Neutrophil (primary cell): ENCODE measurements at regions not wholly inside any gene's neighbourhood (a gene's known extent, or its start where the extent isn't known, plus 50 kb on each side); places are given as distances from the start of the nearest gene placed in this dataset.

Experiments used
- H3K27ac ChIP-seq: fragments of 200-600 bp; sonication (generic); 2 replicates; pipeline ENCODE4 v1.5.1; 2016; ENCODE audit warnings: mild to moderate bottlenecking, moderate library complexity
- H3K27me3 ChIP-seq: fragments of 200-600 bp; sonication (generic); 2 replicates; pipeline ENCODE4 v1.6.0; 2016; ENCODE audit warnings: mild to moderate bottlenecking
- H3K36me3 ChIP-seq: fragments of 200-600 bp; sonication (generic); 2 replicates; pipeline ENCODE4 v1.5.1; 2017
- H3K4me1 ChIP-seq, 2 experiments: fragments of 200-600 bp in 1 of 2; sonication (generic) in 1 of 2; 1 replicate in 1 of 2; 2 replicates in 1 of 2; pipeline versions ENCODE4 v1.5.1 to v1.6.1; 2013 to 2016; ENCODE audit warnings: low read depth in 1 of 2, low read length in 1 of 2, mild to moderate bottlenecking in 1 of 2, moderate library complexity in 1 of 2; ENCODE audit not compliant: control insufficient read depth in 1 of 2, insufficient read depth in 1 of 2
- H3K4me3 ChIP-seq, 2 experiments: fragments of 200-600 bp in 1 of 2; sonication (generic) in 1 of 2; 1 replicate in 1 of 2; 2 replicates in 1 of 2; pipeline ENCODE4 v1.5.1; 2013 to 2016; ENCODE audit warnings: low read depth in 1 of 2, low read length in 1 of 2, mild to moderate bottlenecking in 1 of 2, moderate library complexity in 1 of 2
- H3K9me3 ChIP-seq: fragments of 200-600 bp; sonication (generic); 2 replicates; pipeline ENCODE4 v1.5.1; 2016
- CTCF ChIP-seq: fragments of 200-600 bp; sonication (generic); IDR thresholded peaks from 2 replicates; pipeline ENCODE4 v1.5.1; 2016; ENCODE audit warnings: antibody characterized with exemption

- Histone ChIP-seq H3K36me3 (no peaks in the 10 kb centered on the region), H3K27ac (no peak overlapping the region), H3K4me3 (no peak overlapping the region), H3K4me1 (no peaks in the 10 kb centered on the region), H3K9me3 (no peaks in the 10 kb centered on the region), H3K27me3 (no peaks in the 10 kb centered on the region)
- TF ChIP-seq CTCF, result no peak
Measured at GRCh38 chr4:124526331-124526730, 186.2 kb downstream of the ANKRD50 start.

GRCh38 chr4:124526769-124527168, 185.8 kb downstream of the ANKRD50 start:
- H3K36me3 ChIP-seq, result no peaks in the 10 kb centered on the region
- no peaks in the 10 kb centered on the region for H3K9me3 ChIP-seq
- H3K4me3 ChIP-seq, result no peak overlapping the region
- H3K27ac ChIP-seq, result no peak overlapping the region
- no peaks in the 10 kb centered on the region for H3K4me1 ChIP-seq
- TF ChIP-seq CTCF, result no peak
- H3K27me3 ChIP-seq, result no peaks in the 10 kb centered on the region

- TF ChIP-seq CTCF, result no peak
- Histone ChIP-seq H3K4me3 (no peak overlapping the region), H3K9me3 (no peaks in the 10 kb centered on the region), H3K36me3 (no peaks in the 10 kb centered on the region), H3K27me3 (no peaks in the 10 kb centered on the region), H3K27ac (no peak overlapping the region), H3K4me1 (no peaks in the 10 kb centered on the region)
Measured at GRCh38 chr4:124527364-124527763, 185.2 kb downstream of the ANKRD50 start.

- TF ChIP-seq CTCF, result no peak
- no peaks in the 10 kb centered on the region for H3K27me3 ChIP-seq
- no peaks in the 10 kb centered on the region for H3K4me1 ChIP-seq
- H3K27ac ChIP-seq, result no peak overlapping the region
- no peak overlapping the region for H3K4me3 ChIP-seq
- H3K36me3 ChIP-seq, result no peaks in the 10 kb centered on the region
- H3K9me3 ChIP-seq, result no peaks in the 10 kb centered on the region
Measured at GRCh38 chr4:124529131-124529530, 183.4 kb downstream of the ANKRD50 start.

GRCh38 chr4:124530464-124531077, 182.0 kb downstream of the ANKRD50 start:
- no peak overlapping the region for H3K4me3 ChIP-seq
- no peaks in the 10 kb centered on the region for H3K27me3 ChIP-seq
- no peak for TF ChIP-seq CTCF
- no peak overlapping the region for H3K27ac ChIP-seq
- H3K9me3 ChIP-seq, result no peaks in the 10 kb centered on the region
- H3K36me3 ChIP-seq, result no peaks in the 10 kb centered on the region
- no peaks in the 10 kb centered on the region for H3K4me1 ChIP-seq

GRCh38 chr4:124534131-124534530, 178.4 kb downstream of the ANKRD50 start:
- no peaks in the 10 kb centered on the region for H3K4me1 ChIP-seq
- H3K9me3 ChIP-seq, result no peaks in the 10 kb centered on the region
- no peak for TF ChIP-seq CTCF

More at GRCh38 chr4:124534131-124534530, 178.4 kb downstream of the ANKRD50 start:
- Histone ChIP-seq H3K4me3 (no peak overlapping the region), H3K36me3 (no peaks in the 10 kb centered on the region), H3K27ac (no peak overlapping the region), H3K27me3 (no peaks in the 10 kb centered on the region)
